BE2C (cell line): ENCODE measurements at regions not wholly inside any gene's neighbourhood (a gene's known extent, or its start where the extent isn't known, plus 50 kb on each side); places are given as distances from the start of the nearest gene placed in this dataset.

Experiments used
- DNase-seq: peaks from one replicate; pipeline ENCODE4 v3.0.0-alpha.2; 2020
- H3K27me3 ChIP-seq: fragments of 250-450 bp; sonication (Bioruptor Pico); 2 replicates; pipeline ENCODE4 v1.5.1; 2020; ENCODE audit warnings: mild to moderate bottlenecking
- H3K36me3 ChIP-seq: fragments of 250-450 bp; sonication (Bioruptor Pico); 2 replicates; pipeline ENCODE4 v1.5.1; 2020; ENCODE audit warnings: mild to moderate bottlenecking
- H3K4me1 ChIP-seq: fragments of 250-450 bp; sonication (Bioruptor Pico); 2 replicates; pipeline ENCODE4 v1.5.1; 2020
- H3K4me3 ChIP-seq: 2 replicates; pipeline ENCODE4 v1.5.1; 2011; ENCODE audit warnings: low read depth, low read length
- H3K9me3 ChIP-seq: fragments of 250-450 bp; sonication (Bioruptor Pico); 2 replicates; pipeline ENCODE4 v1.5.1; 2020
- CTCF ChIP-seq: IDR thresholded peaks from 2 replicates; pipeline ENCODE4 v1.5.1; 2012; ENCODE audit warnings: mild to moderate bottlenecking, low read depth, low read length

GRCh38 chr4:24644983-24645764, 60.8 kb upstream of the DHX15 start:
- TF ChIP-seq CTCF = no peak
- no peak overlapping the region for H3K4me3 ChIP-seq
- H3K9me3 ChIP-seq = no peaks in the 10 kb centered on the region
- peaks cover 3% of the 10 kb centered on the region for H3K27me3 ChIP-seq
- no peaks in the 10 kb centered on the region for H3K36me3 ChIP-seq
- DNase-seq = no peak
- H3K4me1 ChIP-seq = no peaks in the 10 kb centered on the region

GRCh38 chr4:24645765-24646550, 61.6 kb upstream of the DHX15 start:
- no peak for TF ChIP-seq CTCF
- no peaks in the 10 kb centered on the region for H3K4me1 ChIP-seq
- no peaks in the 10 kb centered on the region; the same call in 1 of the 2 replicates for H3K27me3 ChIP-seq
- no peaks in the 10 kb centered on the region for H3K36me3 ChIP-seq
- peak; percentile 27 for DNase-seq
- H3K4me3 ChIP-seq = no peak overlapping the region
- H3K9me3 ChIP-seq = no peaks in the 10 kb centered on the region

GRCh38 chr4:24646798-24647460, 62.6 kb upstream of the DHX15 start:
- H3K27me3 ChIP-seq = no peaks in the 10 kb centered on the region
- no peak for DNase-seq
- H3K36me3 ChIP-seq = no peaks in the 10 kb centered on the region
- H3K9me3 ChIP-seq = no peaks in the 10 kb centered on the region
- H3K4me1 ChIP-seq = no peaks in the 10 kb centered on the region
- no peak overlapping the region for H3K4me3 ChIP-seq
- TF ChIP-seq CTCF = no peak

- H3K9me3 ChIP-seq = no peaks in the 10 kb centered on the region
- TF ChIP-seq CTCF = no peak
Observed at GRCh38 chr4:24650849-24651640, 66.7 kb upstream of the DHX15 start.

GRCh38 chr4:24655326-24655725, 71.0 kb upstream of the DHX15 start:
- Histone ChIP-seq H3K4me3 (no peak overlapping the region), H3K9me3 (no peaks in the 10 kb centered on the region), H3K36me3 (no peaks in the 10 kb centered on the region), H3K4me1 (no peaks in the 10 kb centered on the region), H3K27me3 (no peaks in the 10 kb centered on the region)
- no peak for DNase-seq
- TF ChIP-seq CTCF = no peak

More at GRCh38 chr4:24650849-24651640, 66.7 kb upstream of the DHX15 start:
- H3K27me3 ChIP-seq = no peaks in the 10 kb centered on the region
- H3K4me1 ChIP-seq = no peaks in the 10 kb centered on the region
- no peaks in the 10 kb centered on the region for H3K36me3 ChIP-seq
- no peak for DNase-seq
- no peak overlapping the region for H3K4me3 ChIP-seq
